GM18520 (cell line): ENCODE measurements at regions not wholly inside any gene's neighbourhood (a gene's known extent, or its start where the extent isn't known, plus 50 kb on each side); places are given as distances from the start of the nearest gene placed in this dataset.

Experiments used
- ATAC-seq: cut with Tn5 transposase; IDR thresholded peaks from one replicate; pipeline ENCODE4 v1.9.1; 2021; ENCODE audit not compliant: unreplicated experiment

DNA sequence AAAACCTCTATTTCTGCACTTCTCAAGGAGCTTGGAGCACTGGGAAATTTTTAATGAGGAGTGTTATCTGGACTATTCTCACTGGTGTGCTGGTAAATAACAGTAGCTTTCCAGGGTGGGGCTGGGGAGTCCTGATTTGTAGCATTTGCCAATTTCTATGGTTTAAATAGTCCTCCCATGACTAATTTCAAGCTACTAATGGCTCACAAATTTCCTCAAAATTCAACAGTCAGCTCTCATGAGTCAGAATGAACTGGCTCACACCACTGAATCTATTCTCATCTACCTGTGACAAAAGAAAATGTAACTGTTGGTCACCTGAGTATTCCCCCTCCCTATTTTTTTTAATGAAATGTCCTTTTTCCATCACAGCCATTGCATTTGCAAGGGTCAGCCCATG lies 449.6 kb downstream of the KIF16B start:
- no peak for ATAC-seq

DNA sequence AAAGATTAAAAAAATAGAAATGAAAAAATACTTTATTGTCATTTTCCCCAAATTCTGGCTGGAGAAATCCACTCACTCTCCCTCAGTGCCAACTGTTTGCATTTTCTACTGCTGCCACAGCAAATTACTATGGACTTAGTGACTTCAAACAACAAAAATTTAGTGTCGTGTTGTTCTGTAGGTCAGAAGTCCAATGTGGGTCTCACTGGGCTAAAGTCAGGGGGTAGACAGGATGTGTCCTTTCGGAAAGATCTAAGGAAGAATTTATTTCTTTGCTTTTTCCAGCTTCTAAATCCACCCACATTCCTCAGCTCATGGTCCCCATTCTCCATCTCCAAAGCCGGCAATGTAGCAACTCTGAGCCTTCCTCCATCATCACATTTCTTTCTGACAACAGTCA lies 453.3 kb downstream of the KIF16B start:
- ATAC-seq: no peak

DNA sequence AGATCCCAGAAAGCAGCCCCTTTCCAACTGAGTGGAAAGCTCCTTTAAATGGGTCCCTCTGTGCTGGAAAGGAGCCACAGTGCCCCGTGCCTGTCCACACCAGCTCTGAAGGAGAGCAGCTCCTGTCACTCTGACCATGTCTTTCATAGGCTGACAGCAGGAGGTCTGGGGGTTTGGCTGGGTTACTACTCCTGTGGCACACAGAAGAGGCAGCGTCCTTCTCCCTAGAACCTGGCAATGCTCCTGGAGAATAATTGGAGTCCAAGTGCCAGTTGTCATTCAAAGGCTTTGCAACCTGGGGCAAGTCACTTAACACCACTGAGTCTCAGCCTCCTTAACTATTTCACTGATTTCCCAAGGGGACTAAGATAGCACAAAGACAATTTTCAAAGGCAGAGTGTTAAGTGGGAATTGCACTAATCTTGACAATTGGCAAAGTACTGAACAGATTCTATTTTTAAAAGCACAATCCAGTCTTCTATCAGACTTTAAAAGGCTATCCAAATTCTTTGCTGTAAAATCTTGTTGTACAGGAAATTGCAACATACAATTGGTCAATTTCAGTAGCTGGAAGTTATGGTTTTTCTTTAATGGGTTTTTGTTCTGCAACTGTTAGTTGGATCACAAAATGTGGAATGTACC lies 457.2 kb downstream of the KIF16B start:
- no peak for ATAC-seq

DNA sequence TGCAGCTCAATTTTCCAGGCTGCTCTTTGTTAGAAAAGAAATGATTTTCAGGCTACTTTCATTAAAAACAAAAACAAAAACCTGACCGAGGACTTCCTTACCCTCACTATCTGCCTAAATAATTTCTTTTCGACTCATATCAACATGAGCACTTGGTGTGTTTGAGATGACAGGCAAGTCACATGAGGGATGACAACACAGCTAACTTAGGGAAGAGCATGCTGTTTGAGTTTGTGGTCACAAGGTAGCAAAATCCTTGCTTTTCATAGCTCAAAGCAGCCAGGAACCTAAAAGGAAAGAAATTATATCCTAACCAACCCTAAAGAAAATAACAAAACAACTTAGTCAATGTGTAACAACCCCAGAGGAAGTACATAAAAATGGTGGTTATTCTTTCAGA lies 459.5 kb downstream of the KIF16B start:
- ATAC-seq: no peak

DNA sequence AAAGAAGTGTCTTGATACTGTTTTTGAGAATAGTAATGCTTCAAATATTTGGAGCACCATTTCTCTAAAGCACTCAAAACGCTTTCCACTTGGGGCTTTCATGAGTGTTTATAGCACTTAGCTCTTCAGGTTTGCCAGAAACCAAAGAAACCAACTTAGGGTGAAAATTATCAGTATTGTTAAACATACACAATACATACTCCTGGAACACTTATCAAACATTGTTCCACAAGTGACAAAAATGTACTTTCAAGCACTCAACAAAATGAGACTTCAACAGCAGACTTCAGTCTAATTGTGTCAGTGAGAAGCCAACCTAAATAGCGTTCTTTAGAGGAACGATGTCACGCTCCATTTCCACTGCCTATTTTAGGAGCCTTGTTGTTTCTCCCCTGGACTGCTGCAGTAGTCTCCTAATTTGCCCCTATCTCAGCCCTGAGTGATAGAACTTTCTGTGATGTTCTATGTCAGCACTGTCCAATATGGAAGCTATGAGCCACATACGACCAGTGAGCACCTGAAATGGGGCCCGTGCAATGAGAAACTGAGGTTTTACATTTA lies 461.3 kb downstream of the KIF16B start:
- ATAC-seq: no peak

GRCh38 chr20:16111172-16111832 lies 461.9 kb downstream of the KIF16B start:
- no peak for ATAC-seq

- ATAC-seq: no peak
Observed at GRCh38 chr20:16107172-16107870, 465.9 kb downstream of the KIF16B start.

DNA sequence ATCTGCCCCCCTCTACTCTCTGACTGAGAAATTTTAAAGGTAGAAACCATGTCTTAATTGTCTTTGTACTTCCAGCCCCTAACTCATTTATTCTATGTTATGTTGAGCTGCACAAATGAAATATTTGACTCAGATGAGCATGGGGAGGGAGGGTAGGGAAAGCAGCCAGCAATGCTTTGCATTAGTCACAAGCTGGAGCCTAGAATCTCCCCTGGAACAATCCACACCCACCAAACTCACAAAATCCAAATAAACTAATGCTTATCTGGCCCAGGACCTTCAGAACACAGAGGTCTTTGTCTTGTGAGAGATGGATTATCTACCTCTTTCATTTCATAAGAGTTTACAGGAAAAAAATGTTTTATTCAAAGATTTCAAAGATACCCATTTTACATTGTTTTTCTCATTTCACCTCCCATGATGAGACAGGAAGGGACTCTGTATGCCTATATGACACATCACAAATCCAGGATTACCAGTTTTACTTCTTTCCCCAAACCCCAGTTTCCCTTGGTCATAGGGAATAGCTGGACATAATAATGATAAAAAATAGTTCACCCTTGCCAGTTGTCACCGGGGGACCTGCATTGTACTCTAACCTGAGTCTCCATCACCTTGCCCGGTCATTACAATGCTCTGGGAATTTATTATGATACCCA lies 466.9 kb downstream of the KIF16B start:
- no peak for ATAC-seq

DNA sequence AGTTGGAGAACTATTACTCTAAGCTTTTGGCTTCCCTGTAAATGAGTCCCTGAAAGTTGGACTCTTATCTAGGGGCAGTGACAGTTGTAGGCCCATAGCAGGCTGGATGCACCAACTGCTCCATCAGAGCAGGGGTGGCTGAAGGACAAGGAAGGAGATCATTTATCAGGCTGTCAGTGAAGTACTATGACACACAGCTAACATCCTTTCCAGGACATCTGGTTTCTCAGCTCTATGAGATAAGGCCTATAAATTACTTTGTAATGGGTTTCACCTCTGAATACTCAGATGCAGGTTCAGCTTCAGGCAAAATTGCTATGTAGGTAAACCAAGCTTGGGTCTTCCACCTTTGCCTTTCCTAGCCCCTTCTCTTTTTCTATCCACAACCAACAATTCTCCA lies 468.5 kb downstream of the KIF16B start:
- ATAC-seq: no peak
